HG02885 (cell line): ENCODE measurements at regions not wholly inside any gene's neighbourhood (a gene's known extent, or its start where the extent isn't known, plus 50 kb on each side); places are given as distances from the start of the nearest gene placed in this dataset.

ENCODE experiments used
- ATAC-seq: cut with Tn5 transposase; IDR thresholded peaks from one replicate; pipeline ENCODE4 v1.9.1; 2021; ENCODE audit warnings: mild to moderate bottlenecking; ENCODE audit not compliant: unreplicated experiment, poor library complexity

GRCh38 chr11:128303383-128303782 is 284.0 kb downstream of the ETS1 start:
- no peak for ATAC-seq

DNA sequence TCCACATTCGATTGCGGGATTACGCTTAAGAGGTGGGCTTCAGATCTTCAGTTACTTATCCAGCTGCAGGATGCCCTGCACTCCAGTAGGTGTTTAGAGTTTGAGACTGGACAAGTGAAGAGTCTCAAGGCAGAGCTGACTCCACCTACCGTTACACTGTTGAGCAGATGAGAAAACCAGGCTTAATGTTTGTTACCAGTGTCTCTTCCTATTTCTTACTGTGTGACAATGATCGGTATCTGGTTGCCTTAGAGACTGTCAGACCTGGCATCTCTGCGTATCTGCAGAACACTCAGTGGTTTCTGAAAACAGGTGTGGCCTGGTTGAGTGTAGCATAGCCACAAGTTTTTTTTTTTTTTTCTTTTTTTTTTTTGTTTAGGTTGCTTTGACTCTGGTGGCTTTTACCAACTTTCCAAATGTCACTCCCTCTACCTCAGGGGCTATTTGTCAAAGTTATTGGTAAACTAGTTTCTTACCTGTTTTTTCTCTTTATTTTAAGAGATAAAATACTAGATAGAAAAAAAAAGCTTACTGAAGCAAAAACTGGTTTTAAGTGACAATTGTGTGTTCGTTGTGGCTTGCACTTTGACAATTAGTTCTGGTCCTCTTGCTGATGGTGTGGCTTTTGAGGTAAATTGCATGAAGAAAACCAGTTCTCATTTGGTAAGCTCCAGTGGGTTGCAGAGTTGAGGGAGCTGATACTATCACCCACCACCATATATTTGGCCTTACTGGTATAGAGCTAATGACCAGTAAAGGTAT is 284.8 kb downstream of the ETS1 start:
- ATAC-seq = peak; percentile 90

DNA sequence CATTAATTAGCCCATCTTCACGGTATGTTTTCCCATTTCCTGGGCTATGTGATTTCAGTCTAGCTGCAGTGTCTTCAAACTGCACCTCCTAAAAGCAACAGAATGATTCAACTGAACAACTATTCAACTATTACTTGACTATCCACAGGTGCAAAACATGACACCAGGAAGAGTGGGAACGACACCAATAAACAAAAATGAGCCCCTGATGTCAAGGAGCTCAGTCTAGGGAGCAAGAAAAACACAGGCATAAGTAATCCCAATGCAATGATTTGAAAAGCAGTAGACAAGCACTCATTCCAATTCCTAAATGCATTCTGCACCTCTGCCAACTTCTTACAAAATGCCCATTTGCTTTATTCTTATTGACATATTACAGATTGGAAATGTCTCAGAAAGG is 285.6 kb downstream of the ETS1 start:
- ATAC-seq = no peak

- ATAC-seq = no peak
Measured at GRCh38 chr11:128300785-128301184, 286.6 kb downstream of the ETS1 start.

GRCh38 chr11:128299132-128299726 is 288.1 kb downstream of the ETS1 start:
- no peak for ATAC-seq

- no peak for ATAC-seq
Measured at GRCh38 chr11:128298271-128298670, 289.1 kb downstream of the ETS1 start.

- ATAC-seq = no peak
Measured at GRCh38 chr11:128297805-128298204, 289.6 kb downstream of the ETS1 start.

DNA sequence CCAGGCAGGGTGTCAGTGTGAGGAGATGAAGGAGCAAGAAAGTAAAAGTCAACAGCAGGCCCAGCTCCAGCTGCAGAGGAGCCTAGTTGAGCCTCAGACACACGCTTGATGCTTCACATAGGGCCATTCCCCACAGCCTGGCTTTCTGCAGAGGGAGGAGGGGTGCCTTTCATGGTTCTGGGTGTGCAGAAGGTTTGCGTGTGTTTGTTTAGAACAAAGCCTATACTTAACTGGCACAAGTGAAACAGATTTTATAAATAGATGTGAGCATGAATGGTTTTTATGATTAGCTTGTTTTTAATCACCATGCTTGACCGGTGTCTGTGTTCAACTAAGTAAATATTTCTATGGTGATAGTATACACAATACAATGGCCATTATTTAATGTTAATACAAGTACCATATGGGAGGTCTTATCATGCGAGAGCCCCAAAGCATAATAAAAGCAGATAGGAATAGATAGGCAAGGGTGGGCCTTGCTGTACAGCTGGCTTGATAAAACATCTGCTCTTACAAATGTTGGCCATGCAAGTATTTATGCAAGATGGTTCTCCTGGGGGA is 290.2 kb downstream of the ETS1 start:
- ATAC-seq = no peak

DNA sequence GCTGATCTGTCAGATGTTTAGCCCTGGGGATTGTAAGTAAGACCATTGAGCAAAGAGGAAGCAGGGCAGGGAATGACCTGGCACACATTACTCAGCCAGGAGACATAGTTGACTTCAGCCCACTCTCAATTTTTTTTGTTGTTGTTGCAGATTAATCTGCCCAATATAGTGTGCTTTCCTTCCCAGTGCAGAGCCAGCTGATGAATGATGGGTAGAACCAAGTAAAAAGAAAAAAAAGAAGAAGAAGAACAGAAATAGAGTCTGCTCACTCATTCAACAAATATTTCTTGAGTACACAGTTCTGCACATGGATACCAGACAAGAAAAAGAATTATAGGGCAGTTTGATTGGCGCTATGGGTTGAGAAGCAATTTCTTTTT is 292.7 kb downstream of the ETS1 start:
- ATAC-seq = no peak

DNA sequence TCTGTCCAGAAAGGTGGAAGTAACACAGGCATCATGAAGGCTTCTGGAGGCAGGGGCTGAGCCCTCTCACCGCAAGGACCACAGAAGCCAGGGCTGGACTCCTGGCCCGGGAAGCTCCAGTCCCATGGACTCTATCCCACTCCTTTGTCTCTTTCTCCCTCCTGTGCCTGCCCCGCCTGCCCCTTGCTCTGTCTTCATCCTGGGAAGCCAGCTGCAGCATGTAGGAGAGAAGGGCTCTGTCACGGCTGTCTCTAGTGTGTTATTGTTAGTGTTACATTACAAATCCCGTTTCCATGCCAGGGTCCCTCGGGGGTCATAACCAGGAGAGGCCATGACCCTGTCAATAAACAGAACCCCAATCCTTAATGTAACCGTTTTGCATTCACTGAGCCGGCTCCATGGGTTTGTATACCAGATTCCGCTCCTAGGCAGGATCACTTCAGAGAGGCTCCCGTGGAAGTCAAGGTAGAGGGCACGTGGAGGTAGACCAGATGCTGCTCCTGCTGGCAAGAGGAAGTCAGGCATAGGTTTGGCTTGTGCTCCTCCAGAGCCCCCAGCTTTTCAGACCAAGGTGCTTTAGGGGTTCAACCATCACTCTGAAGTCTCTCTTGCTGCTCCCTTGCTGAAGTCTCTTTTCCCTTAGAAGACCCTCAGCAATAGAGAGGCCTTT is 293.2 kb downstream of the ETS1 start:
- ATAC-seq = no peak

DNA sequence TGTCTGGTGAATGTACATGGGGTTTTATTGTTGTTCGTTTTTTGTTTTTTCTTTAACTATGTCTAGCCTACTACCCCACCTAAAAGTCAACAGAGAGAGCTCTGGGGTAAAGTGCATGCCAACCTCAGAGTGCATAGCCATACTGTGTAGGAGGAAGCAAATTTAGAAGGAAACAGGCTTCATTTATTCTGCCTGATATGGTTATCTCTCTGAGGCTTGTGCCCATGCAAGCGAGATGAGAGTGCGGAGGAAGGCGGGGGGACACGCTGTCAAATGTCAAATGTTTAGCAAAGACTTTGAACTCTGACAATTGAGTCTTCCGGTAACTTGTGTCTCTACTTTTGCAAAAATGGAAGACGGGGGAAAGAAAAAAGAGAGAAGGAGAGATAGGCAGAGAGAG is 295.5 kb downstream of the ETS1 start:
- no peak for ATAC-seq

DNA sequence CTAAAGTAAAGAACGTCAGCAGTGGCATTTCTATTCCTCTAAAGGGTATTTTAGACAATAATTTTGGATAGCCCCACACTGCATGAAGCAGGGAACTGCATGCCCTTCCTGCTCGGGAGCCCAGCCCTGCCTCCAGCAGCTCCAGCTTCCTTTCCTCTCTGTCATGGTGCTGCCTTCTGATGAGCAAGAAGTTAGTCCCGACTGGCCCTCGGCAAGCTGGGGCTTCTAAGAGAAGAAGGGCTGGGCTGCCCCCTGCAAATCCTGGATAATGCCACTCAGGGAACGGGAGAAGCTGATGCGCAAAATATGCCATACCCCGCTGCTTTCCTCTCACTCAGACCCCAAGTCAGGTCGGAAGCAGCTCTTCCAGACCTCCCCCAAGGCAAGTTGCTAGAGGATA is 296.4 kb downstream of the ETS1 start:
- no peak for ATAC-seq

DNA sequence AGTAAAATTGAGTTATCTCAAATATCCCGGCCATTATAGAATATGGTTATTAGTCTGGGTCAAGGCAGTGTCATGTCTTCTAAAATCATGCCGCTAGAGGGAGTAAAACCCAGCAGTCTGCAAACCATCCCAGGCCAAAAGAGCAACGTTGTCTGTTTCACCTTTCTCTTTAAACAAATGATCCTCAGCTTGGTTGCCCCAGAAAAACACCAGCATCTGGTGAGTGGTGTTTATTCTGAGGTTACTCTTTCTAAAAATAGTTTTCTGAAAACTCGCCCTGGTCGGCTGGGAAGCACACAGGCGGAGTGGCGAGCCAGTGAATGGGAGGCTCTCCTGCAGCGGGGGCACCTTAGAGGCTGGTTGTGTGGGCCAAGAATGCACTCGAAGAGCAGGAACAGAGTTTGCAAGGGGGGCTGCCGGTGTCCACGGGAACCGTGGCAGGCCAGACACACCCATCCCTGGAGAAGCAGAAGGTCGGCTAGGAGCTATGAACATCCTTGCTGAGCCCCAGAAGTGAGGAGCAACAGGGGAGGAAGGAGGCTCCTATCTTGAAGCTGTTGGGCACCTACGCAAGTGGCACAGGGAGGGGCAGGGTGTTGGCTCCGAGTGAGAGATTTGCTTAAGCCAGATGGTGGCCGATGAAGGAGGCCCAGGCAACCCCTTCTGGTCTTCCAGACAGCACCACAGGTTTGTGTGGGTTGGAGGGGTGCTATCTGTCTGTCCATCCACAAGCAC is 297.1 kb downstream of the ETS1 start:
- peak; percentile 82 for ATAC-seq

GRCh38 chr11:128289048-128289447 is 298.3 kb downstream of the ETS1 start:
- peak; percentile 60 for ATAC-seq

DNA sequence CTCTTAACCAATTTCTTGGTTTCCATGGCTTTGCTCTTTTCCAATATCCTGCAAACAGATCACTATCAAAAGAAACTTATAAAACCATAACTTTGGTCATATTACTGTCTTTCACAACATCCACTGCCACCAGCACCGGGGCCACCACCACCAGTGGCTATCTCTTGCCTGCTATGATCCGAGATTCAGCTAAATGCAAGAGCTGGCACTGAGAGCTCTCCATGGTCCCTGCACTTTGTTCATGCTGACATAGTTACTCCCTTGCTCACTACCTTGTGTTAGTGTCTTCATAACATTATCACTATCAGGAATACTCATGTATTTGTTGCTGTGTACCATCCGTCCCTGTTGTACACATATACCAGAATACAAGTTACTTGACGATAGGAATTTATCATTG is 299.0 kb downstream of the ETS1 start:
- ATAC-seq = no peak

DNA sequence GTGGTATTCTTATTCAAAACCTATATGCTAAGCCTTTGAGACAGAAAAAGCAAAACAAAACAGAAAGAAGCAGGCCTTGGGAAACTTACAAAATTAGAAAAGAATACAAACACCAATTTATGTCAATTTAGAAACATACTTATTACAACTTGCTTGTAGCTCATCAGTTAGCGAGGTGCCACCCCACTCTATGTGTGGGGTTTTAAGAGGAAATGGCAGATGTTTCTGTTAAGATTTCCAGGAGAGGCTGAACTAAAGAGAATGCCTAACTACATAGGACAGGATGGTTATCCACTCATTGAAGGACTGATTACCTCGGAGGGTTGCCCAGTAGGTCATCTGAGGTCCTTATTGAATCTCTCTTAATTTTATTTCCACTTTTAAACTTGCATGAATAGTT is 302.0 kb downstream of the ETS1 start:
- ATAC-seq = no peak

DNA sequence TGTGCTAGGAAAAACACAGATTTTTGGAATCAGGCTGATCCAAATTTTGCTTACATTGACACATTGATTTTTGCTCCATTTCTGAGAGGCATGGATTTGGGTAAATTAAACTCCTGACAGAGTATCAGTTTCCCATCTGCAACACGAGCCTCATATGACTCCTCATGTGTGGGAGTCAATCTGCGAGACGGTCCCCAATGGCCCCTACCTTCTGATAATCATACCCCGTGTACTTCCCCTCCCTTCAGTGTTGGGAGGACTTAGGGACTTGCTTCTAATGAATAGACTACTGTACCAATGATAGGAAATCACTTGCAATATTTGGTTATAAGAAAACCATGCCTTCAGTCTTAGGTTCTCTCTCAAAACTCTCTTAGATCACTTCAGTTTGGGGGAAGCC is 302.7 kb downstream of the ETS1 start:
- ATAC-seq = no peak

GRCh38 chr11:128283451-128283850 is 303.9 kb downstream of the ETS1 start:
- ATAC-seq = no peak

DNA sequence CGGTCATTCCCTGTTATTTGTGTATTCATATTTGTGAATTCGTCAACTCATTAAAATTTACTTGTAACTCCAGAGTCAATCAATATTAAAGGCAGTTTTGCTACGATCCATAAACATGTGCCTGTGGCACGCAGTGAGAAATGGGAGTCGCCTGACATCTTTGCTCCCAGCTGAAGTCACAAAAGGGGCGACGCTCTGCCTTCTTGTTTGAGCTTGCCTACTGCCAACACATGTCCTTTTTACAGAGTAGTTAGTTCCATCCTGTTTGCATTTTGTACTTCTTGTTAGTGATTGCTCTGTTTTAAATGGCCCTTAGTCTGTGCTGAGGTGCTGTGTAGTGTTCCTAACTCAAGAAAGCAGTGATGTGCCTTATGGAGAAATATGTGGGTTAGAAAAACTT is 305.3 kb downstream of the ETS1 start:
- no peak for ATAC-seq

DNA sequence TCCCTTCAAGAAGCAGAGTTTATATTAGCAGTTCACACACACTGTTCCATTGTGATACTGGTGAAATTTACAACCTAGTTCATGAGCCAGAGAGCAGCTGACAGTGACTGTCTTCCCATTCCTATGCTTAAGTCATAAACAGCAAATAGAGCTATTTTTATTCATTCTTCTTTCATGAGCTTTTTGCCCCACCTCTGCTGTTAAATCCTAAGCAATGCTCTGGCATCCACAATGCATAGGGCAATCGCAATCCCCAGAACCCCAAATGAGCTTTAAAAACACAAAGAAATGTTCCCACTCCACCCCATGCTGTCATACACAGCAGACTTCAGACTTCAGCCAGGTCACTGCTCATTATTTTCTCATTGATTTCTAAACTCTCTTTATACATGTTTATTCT is 307.5 kb downstream of the ETS1 start:
- ATAC-seq = no peak

DNA sequence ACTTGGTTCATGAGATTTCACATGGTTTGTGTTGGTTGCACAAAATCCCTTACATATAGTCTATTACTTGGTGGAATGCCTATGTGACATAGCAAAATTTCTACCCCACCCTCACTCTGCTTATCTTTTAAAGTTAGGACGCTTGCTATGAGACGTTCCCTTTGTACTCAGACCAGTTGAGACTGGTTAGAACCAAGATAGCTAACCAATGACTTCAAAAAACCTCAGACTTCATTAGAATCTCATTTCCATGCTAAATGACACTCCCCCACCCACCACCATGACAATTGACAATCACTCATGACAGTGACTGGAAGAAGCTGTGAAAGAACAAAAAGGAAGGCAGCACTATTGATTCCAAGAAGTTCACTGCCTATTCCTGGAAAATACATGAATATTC is 313.6 kb downstream of the ETS1 start:
- no peak for ATAC-seq
